Inflammatory macrophage treated with lipopolysaccharide for 1 hour (primary cell): ENCODE measurements at regions not wholly inside any gene's neighbourhood (a gene's known extent, or its start where the extent isn't known, plus 50 kb on each side); places are given as distances from the start of the nearest gene placed in this dataset.
"Not testable (repeated sequence)": the region's sequence is repeated elsewhere in the genome, so short reads cannot be mapped to it uniquely, and the experiment has no call there.

Source experiments
- DNase-seq, 2 donors: peaks; one replicate each; pipeline ENCODE4 v3.0.0-alpha.2; 2020 to 2022

- DNase-seq = no peak
These were observed 51.0 kb upstream of the PHF24 start for GRCh38 chr9:34907044-34907443.

GRCh38 chr9:34899535-34900158, 58.4 kb upstream of the PHF24 start:
- peak; percentile 61 to 94 for DNase-seq

DNA sequence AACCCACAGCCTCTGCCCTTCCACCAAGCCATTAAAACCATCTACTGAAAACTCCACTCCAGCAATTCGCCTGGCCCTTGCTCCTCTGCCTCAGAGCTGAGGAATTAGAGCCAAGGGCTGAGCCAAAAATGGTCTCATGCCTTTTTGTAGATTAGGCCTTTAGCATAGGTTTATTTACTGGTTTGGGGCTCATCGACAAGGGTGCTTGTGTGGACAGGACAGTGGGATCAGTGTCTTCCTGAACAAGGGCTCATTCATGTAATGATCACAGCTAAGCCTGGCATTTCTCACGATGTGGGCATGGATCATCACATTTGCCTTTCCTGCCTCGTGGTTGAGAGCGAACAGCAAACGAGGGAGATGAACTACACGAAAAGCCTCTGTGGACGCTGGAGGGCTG, 59.2 kb upstream of the PHF24 start:
- no peak for DNase-seq

- no peak for DNase-seq
These were observed 62.0 kb upstream of the PHF24 start for GRCh38 chr9:34896112-34896511.

GRCh38 chr9:34892886-34893285, 65.2 kb upstream of the PHF24 start:
- DNase-seq = no peak

- DNase-seq = no peak
These were observed 66.7 kb upstream of the PHF24 start for GRCh38 chr9:34891386-34891785.

- no peak for DNase-seq
These were observed 70.2 kb upstream of the PHF24 start for GRCh38 chr9:34887841-34888240.

DNA sequence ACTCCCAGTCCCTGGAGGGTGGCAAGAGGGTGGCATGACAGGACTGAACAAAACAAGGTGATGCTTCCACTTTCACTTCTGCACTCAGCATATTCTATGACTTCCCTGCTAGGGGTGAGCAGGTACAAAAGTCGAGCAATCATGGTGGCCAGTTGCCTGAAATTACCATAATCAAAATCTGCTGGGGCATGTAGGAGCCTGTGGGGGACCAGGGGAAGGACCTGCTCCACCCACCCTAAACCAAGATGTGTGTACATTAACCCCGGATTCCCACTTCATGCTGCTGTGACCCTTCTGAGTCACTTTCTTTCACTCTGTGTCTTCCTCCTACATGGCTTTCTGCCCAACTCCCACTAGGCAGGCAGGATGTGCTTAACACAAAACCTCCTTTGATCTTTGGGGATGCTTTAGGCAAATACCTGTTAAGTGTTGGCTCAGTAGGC, 73.3 kb upstream of the PHF24 start:
- DNase-seq = no peak

- DNase-seq = no peak
These were observed 82.0 kb upstream of the PHF24 start for GRCh38 chr9:34876096-34876495.

GRCh38 chr9:34869390-34869789, 88.7 kb upstream of the PHF24 start:
- no peak for DNase-seq

- no peak for DNase-seq
These were observed 91.5 kb upstream of the PHF24 start for GRCh38 chr9:34866614-34867013.

- DNase-seq = no peak
These were observed 94.7 kb upstream of the PHF24 start for GRCh38 chr9:34863426-34863825.

DNA sequence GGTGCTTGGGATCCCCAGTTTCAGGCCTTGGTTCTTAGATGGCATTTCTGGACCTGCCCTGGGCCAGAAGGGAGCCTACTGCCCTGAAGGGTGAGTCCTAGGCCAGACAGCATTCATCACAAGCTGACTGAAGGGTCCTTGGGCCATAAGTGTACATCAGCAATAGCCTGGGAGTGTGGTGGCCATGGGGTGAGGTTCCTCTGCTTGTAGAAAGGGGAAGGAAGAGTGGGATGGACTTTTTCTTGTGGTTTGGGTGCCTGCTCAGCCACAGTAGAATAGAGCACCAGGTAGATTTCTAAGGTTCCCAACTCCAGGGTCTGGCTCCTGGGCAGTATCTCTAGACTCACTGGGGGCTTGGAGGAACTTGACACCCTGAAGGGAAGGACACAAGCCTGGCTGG, 95.2 kb upstream of the PHF24 start:
- DNase-seq = peak; percentile 7 to 13

DNA sequence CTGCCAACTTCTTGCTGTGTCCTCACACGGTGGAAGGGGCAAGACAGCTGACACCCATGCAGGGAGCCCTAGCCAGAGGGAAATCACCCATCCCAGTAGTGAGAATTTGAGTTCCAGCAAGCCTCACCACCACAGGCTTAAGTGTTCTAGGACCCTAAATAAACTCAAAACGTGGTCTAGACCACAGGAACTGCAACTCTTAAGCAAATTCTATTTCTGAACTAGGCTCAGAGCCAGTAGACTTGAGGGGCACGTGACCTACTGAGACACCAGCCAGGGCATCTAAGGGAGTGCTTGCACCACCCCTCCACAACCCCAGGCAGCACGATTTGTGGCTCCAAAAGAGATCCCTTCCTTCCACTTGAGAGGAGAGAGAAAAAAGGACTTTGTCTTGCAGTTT, 96.0 kb upstream of the PHF24 start:
- no peak for DNase-seq

- not testable (repeated sequence) for DNase-seq
These were observed 103.1 kb upstream of the PHF24 start for GRCh38 chr9:34855016-34855415.

DNA sequence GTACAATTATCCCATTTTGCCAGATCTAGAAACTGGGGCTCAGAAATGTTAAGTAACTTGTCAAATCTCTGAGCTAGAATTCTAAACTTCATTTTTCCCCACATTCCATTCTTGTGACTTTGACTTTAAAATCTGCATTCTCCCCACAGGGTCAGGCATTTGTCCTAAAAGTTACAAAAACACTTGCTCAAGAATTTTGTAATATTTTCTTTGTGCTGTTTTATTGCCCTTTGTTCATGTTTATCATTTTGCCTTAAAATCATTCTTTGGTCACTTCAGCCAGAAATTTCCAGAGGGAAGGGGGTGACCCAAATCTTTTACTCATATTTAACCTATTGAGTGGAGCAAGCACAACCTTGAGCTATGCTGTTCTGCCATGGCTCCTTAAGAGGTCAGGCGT, 120.1 kb upstream of the CCL21 start:
- DNase-seq = no peak

GRCh38 chr9:34826999-34827538, 117.1 kb upstream of the CCL21 start:
- DNase-seq = no peak

- no peak for DNase-seq
These were observed 115.8 kb upstream of the CCL21 start for GRCh38 chr9:34825775-34826174.

GRCh38 chr9:34823778-34824177, 113.8 kb upstream of the CCL21 start:
- no peak for DNase-seq

DNA sequence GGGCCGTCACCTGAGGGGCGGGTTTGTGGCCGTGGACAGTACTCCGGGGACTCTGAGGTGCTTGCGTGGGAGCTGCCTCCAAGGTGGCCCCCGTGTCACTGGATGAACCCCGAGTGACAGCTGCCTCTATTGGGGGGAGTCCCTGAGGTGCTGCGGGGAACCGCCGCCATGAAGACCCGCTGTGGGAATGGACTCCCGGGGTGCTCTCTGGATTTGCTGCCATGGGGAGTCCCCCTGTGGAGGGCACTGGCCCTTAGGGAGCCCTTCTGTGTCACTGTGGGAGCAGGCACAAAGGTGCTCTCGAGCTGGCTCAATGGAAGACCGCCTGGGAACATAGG, 100.2 kb upstream of the CCL21 start:
- DNase-seq = no peak

DNA sequence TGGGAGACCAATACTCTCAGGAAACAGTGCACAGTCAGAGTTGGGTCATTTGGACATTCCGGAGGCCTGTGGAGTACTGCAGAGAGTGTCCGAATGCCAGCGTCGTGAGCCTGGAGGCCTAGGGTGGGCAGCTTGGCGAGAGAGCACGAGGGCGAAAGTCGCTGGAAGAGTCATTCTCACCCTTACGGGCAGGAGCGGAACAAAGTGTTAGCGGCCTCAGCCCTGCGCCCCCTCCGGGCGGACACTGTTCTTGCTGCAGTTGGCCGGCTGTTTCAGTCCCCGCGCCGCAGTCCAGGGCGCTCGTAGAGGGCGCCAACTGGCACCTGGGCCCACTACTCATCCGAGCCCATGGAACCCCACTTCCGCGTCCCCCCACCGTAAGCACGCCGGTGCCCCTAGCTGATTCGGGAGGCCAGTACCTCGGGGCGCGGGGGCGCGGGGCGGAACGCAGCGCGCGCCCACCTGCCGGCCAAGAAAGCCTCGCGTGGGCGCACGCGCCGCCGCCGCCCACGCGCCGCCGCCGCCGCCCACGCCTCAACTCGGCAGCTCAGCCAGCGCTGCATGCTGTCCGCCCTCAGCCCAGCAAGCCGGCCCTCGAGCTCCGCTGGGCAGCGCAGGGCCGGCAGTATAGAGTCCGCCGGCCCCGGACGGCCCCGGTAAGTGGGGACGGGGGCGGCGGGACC, 99.7 kb upstream of the CCL21 start:
- DNase-seq = peak in 1 of 2 donors; percentile 14

GRCh38 chr9:34802916-34803315, 93.0 kb upstream of the CCL21 start:
- DNase-seq = no peak

- no peak for DNase-seq
These were observed 87.4 kb upstream of the CCL21 start for GRCh38 chr9:34797367-34797766.

DNA sequence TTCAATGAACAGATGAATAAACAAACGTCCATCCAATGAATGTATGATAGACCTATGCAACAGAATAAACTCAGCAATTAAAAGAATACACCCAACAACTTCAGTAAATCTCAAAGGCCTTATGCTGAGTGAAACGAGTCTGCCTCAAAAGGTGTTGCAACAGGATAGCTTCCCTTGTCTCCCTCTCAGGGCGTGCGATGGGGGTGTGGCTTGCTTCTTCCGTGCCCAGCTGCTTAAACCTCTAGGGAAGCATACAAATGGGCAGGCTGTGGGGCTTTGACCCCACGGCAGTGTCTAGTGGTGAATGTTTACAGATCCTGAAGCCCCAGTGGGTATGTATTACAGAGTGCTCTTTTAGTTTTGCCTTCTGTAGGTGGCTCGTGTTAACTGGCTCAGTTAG, 87.0 kb upstream of the CCL21 start:
- peak; percentile 10 to 15 for DNase-seq

DNA sequence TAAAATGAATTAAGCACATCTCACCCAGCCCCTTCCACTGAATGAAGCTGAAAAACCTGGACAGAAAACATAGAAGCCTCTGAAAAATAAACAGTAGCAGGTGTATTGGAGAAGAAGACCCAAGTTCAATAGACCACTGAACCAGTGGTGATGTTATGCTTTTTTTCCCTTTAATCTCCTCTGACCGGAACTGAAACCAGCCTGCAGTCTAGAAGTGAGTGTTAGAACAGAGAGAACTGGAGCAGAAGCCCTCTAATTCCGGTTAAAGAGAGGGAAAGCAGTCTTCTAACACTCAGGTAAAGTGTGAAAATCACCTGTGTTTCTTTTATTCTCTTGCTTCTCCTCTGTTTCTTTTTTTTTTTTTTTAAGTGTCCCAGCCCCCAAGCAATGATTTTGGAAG, 83.5 kb upstream of the CCL21 start:
- DNase-seq = no peak
